Epithelial cell of esophagus (primary cell): ENCODE measurements at regions not wholly inside any gene's neighbourhood (a gene's known extent, or its start where the extent isn't known, plus 50 kb on each side); places are given as distances from the start of the nearest gene placed in this dataset.

Experiments used
- DNase-seq: peaks from one replicate; pipeline ENCODE4 v3.0.0; 2010; ENCODE audit warnings: low read depth
- H3K4me3 ChIP-seq: 2 replicates; pipeline ENCODE4 v1.5.1; 2011; ENCODE audit warnings: mild to moderate bottlenecking, low read length, control low read depth
- TF ChIP-seq, protein P1 (sequence below): IDR thresholded peaks from 2 replicates; pipeline ENCODE4 v1.5.1; 2011; ENCODE audit warnings: low read depth, mild to moderate bottlenecking, low read length, control low read depth, inconsistent platforms; ENCODE audit not compliant: insufficient read depth; ENCODE audit errors: missing control alignments

DNA sequence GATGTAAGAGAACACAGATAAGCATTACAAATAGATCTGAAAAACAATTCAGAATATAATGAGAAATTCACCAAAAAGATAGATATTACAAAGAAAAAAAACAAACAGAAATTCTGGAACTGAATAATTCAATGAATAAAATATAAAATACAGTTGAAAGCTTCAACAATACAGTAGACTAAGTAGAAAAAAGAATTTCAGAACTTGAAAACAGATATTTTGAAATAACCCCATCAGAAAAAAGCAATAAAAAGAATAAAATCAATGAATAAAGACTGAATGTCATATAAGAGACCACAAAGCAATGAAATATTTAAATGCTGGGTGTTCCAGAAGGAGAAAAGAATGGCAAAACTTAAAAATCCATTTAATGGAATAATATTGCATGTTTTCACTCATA lies 611.4 kb upstream of the GHITM start:
- DNase-seq = no peak
- H3K4me3 ChIP-seq = no peak overlapping the region
- TF ChIP-seq, protein P1, sequence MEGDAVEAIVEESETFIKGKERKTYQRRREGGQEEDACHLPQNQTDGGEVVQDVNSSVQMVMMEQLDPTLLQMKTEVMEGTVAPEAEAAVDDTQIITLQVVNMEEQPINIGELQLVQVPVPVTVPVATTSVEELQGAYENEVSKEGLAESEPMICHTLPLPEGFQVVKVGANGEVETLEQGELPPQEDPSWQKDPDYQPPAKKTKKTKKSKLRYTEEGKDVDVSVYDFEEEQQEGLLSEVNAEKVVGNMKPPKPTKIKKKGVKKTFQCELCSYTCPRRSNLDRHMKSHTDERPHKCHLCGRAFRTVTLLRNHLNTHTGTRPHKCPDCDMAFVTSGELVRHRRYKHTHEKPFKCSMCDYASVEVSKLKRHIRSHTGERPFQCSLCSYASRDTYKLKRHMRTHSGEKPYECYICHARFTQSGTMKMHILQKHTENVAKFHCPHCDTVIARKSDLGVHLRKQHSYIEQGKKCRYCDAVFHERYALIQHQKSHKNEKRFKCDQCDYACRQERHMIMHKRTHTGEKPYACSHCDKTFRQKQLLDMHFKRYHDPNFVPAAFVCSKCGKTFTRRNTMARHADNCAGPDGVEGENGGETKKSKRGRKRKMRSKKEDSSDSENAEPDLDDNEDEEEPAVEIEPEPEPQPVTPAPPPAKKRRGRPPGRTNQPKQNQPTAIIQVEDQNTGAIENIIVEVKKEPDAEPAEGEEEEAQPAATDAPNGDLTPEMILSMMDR = no peak

DNA sequence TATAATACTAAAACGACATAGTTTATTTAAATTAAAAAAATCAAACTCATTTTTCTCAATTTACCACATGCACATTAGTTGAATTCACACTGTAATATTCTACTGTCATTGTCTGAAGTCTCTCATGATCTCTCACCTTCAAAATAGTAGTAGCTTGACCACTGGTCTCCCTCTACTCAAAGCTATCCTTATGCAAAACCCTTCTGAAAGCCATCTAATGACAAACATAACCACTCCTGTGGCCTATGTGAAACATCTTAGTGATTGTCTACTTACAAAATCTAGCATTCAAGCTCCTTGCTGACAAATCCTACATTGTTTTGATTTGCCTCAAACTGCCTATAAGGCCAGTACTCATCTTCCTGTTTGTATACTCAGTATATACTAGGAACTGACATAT lies 606.0 kb upstream of the GHITM start:
- H3K4me3 ChIP-seq = no peak overlapping the region
- TF ChIP-seq, protein P1 = no peak
- DNase-seq = no peak

DNA sequence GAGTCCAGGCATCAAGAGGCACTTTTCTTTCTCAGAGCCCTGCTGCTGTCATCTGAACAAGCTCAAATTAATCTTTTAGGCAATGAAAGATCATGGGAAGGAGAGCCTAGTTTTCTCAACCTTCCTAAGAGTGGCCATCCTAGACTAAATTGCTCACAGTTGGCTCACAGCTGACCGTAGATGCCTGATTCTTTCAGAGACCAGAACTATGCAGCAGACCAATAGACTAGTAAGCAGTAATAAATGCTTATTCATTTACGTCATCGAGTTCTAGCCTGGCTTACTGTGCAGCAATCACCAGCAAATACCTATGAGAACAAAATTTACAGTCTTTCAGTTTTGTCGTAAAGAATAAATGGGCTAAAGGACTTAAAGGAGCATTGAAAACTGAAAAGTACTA lies 602.9 kb upstream of the GHITM start:
- no peak overlapping the region for H3K4me3 ChIP-seq
- DNase-seq = no peak
- TF ChIP-seq, protein P1 = no peak

DNA sequence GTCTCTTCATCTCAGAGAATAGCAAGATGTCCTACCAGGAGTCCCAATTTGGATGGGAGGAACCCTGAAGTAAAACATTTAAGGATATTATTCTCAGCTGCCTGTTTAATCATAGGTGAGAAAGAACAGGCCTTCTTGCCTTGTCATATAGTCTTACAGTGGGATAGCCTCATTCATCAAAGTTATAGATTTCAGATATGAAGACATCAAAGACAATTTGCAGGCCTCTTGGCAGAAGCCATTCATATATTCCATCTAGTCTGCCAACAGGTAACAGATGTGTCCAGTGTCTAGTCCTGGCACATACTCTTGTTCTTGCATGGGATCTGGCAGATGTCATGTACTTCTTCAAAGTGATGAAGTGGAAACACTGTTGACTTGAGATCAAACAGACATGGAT lies 601.3 kb upstream of the GHITM start:
- no peak overlapping the region for H3K4me3 ChIP-seq
- TF ChIP-seq, protein P1 = no peak
- DNase-seq = no peak

DNA sequence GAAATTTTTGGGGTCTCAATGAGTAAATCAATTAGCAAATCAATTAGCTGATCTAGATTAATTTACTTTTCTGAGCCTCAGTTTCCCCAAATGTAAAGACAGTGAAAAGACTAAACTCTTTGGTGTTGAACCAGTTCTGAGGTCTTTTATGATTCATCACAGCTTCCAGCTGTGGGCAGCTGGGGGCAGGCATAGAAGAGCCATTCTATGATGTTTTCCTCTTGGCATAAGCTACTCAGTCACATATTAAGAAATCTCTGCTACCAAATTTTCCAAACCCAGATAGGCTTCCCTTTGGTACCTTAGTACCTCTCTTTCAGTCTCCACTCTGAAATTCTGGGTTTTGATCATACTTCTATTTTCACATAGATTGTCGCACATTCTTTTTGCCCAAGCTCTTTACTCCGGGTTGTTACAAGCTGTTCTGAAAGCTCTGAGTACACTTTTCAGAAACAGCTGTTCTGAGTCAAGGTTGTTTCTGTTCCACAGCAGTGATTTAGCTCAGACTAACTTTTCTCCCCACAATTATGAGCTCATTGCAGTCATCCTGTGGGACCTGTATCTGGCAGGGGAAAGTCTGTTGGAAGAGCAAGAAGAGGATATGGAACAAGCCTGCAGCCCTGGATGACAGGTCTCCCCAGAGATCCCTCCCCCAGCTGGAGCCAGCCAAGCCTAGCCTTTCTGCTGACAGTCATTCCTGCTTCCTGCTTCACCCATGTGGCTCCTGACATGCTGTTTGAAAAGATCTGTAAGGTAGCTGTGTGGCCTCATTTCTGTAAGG lies 599.6 kb upstream of the GHITM start:
- TF ChIP-seq, protein P1 = no peak
- DNase-seq = peak; percentile 12

DNA sequence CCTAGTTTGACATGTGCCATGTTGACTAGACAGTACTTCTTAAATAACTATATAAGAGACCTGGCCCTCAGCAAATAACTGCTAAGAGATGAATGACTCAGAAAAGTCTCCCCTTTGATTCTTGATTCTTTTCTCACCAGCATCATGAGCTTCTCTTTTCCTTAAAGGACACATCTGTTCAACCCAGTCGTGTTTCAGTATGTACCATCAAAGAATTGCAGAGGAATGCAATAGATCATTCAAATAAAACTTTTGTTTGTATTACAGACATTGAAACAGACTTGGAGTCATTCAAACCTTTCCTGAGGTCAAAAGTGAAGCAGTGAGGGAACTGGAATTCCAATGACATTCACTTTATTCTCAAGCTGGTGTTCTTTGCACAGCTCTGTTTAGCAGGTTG lies 598.3 kb upstream of the GHITM start:
- H3K4me3 ChIP-seq = no peak overlapping the region
- DNase-seq = no peak
- TF ChIP-seq, protein P1 = no peak

More for the DNA sequence above, 599.6 kb upstream of the GHITM start:
- no peak overlapping the region for H3K4me3 ChIP-seq

DNA sequence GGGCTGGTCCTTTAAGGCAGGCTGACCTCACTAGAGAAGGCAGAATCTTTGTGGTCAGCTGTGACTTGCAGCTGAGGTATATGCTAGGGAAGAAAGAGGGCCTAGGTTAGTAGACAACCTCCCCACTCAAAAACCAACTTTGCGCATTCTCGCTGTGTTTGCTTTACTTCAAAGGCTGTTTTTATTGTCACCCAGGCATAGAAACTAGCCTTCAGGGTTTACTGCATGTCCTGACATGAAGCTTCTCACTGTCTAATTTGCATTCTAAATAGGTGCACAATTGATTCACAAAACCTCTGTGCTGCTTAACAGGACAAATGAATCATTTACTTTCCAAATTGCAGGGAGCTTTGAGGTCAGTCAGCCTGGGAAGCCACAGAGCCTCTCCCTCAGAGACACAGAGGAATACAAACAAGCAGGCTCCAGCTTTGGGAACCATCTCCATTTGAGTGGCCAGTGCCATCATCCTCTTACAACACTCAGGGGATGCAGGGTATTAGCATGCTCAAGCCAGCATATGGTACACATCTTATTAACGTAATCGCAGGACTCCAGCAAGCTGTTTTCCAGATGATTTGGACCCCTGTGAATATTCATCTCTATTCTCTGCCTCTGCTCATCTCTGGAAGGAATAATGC lies 596.4 kb upstream of the GHITM start:
- H3K4me3 ChIP-seq = no peak overlapping the region
- peak; percentile 49 for DNase-seq
- TF ChIP-seq, protein P1 = no peak
